ENCODE measurements at regions not wholly inside any gene's neighbourhood (a gene's known extent, or its start where the extent isn't known, plus 50 kb on each side); places are given as distances from the start of the nearest gene placed in this dataset.

- CTCF ChIA-PET = no interaction called here
- intact Hi-C loops (cut with micrococcal nuclease) = no loop called here
- dilution Hi-C loops (cut with MboI; ENCODE audit: extremely low pct_ligation_motif_present, low sequenced_read_pairs) = no loop called here
- TF ChIP-seq MYC (IDR thresholded peaks at IDR 0.05; ENCODE audit: low read depth, low read length) = no peak
- TF ChIP-seq, protein P1, sequence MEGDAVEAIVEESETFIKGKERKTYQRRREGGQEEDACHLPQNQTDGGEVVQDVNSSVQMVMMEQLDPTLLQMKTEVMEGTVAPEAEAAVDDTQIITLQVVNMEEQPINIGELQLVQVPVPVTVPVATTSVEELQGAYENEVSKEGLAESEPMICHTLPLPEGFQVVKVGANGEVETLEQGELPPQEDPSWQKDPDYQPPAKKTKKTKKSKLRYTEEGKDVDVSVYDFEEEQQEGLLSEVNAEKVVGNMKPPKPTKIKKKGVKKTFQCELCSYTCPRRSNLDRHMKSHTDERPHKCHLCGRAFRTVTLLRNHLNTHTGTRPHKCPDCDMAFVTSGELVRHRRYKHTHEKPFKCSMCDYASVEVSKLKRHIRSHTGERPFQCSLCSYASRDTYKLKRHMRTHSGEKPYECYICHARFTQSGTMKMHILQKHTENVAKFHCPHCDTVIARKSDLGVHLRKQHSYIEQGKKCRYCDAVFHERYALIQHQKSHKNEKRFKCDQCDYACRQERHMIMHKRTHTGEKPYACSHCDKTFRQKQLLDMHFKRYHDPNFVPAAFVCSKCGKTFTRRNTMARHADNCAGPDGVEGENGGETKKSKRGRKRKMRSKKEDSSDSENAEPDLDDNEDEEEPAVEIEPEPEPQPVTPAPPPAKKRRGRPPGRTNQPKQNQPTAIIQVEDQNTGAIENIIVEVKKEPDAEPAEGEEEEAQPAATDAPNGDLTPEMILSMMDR (IDR thresholded peaks at IDR 0.05; ENCODE audit: extremely low read depth in 1 of 2, insufficient read depth in 1 of 2, low read depth in 1 of 2, low read length in 2 of 2) = no peak
- no peak for TF ChIP-seq POLR2AphosphoS5 (IDR thresholded peaks at IDR 0.05; ENCODE audit: insufficient read depth, low read depth, low read length)
- no peak for TF ChIP-seq GATA2 (IDR thresholded peaks at IDR 0.05; ENCODE audit: insufficient read depth, insufficient read length, low read depth, low read length)
- TF ChIP-seq JUN (IDR thresholded peaks at IDR 0.05; ENCODE audit: borderline replicate concordance, insufficient read depth, insufficient read length, low read depth) = no peak
- TF ChIP-seq FOS (IDR thresholded peaks at IDR 0.05; ENCODE audit: borderline replicate concordance, insufficient read depth, low read length) = no peak
- TF ChIP-seq POLR2A (IDR thresholded peaks at IDR 0.05; ENCODE audit: low read depth, low read length) = no peak
- TF ChIP-seq EZH2 (IDR thresholded peaks at IDR 0.05; ENCODE audit: borderline replicate concordance, low read depth, low read length, severe bottlenecking) = no peak
- TF ChIP-seq, protein P2, sequence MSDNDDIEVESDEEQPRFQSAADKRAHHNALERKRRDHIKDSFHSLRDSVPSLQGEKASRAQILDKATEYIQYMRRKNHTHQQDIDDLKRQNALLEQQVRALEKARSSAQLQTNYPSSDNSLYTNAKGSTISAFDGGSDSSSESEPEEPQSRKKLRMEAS (IDR thresholded peaks at IDR 0.05; ENCODE audit: insufficient read depth, insufficient read length) = no peak
- Histone ChIP-seq H3K4me1 (ENCODE audit: control insufficient read depth, extremely low read depth, insufficient read depth, low read length) (no peaks in the 10 kb centered on the region), H2AFZ (ENCODE audit: low read depth, low read length) (no peak overlapping the region), H3K9ac (replicated peaks; ENCODE audit: extremely low read depth, insufficient read depth, low read length) (no peak overlapping the region), H3K27me3 (ENCODE audit: control insufficient read depth in 2 of 2, insufficient read depth in 2 of 2, low read length in 2 of 2) (no peaks in the 10 kb centered on the region), H3K36me3 (ENCODE audit: control insufficient read depth in 2 of 2, extremely low read depth in 1 of 2, insufficient read depth in 2 of 2, low read length in 2 of 2) (no peaks in the 10 kb centered on the region), H3K79me2 (ENCODE audit: control insufficient read depth, insufficient read depth, low read length) (no peaks in the 10 kb centered on the region), H3K4me3 (replicated peaks in 1 of 3; ENCODE audit: insufficient read depth in 1 of 3, low read depth in 1 of 3, low read length in 3 of 3) (no peak overlapping the region), H3K9me3 (replicated peaks; ENCODE audit: control insufficient read depth, insufficient read depth, low read length) (no peaks in the 10 kb centered on the region), H3K27ac (ENCODE audit: insufficient read depth, low read depth, low read length) (no peak overlapping the region), H4K20me1 (replicated peaks; ENCODE audit: control insufficient read depth, extremely low read depth, insufficient read depth, low read length) (no peaks in the 10 kb centered on the region), H3K9me1 (replicated peaks; ENCODE audit: control insufficient read depth, extremely low read depth, insufficient read depth, low read length) (no peaks in the 10 kb centered on the region), H3K4me2 (ENCODE audit: insufficient read depth, low read length) (no peak overlapping the region)
- no TSS peak for BruUV-seq (replicated peaks)
- FAIRE-seq (no peak), DNase-seq (ENCODE audit: low read depth, low spot score) (no peak)
- POLR2A ChIA-PET = no interaction called here
Measured at GRCh38 chr2:239532859-239533258, 132.0 kb upstream of the HDAC4 start.
